NCI-H146 treated with DMSO at 0.1 percent for 48 hours (cell line): ENCODE measurements at regions not wholly inside any gene's neighbourhood (a gene's known extent, or its start where the extent isn't known, plus 50 kb on each side); places are given as distances from the start of the nearest gene placed in this dataset.

Source experiments
- DNase-seq: peaks from one replicate; lab custom pipeline; 2025; ENCODE audit not compliant: unreplicated experiment; lab: John Stamatoyannopoulos, UW

- DNase-seq = no peak
Observed at GRCh38 chr13:27673911-27674310, 52.2 kb downstream of the POLR1D start.

GRCh38 chr13:27678306-27679040 lies 56.8 kb downstream of the POLR1D start:
- no peak for DNase-seq

- no peak for DNase-seq
Observed at GRCh38 chr13:27679396-27679795, 57.7 kb downstream of the POLR1D start.

GRCh38 chr13:27679896-27680295 lies 58.2 kb downstream of the POLR1D start:
- DNase-seq = no peak

GRCh38 chr13:27680465-27680864 lies 58.8 kb downstream of the POLR1D start:
- no peak for DNase-seq

GRCh38 chr13:27691207-27691606 lies 69.5 kb downstream of the POLR1D start:
- no peak for DNase-seq

GRCh38 chr13:27696731-27697130 lies 75.0 kb downstream of the POLR1D start:
- DNase-seq = no peak

- no peak for DNase-seq
Observed at GRCh38 chr13:27699952-27700351, 78.3 kb downstream of the POLR1D start.

- no peak for DNase-seq
Observed at GRCh38 chr13:27704681-27705080, 83.0 kb downstream of the POLR1D start.

GRCh38 chr13:27708325-27708724 lies 84.0 kb upstream of the GSX1 start:
- no peak for DNase-seq

- DNase-seq = no peak
Observed at GRCh38 chr13:27709779-27710178, 82.5 kb upstream of the GSX1 start.

GRCh38 chr13:27712421-27712820 lies 79.9 kb upstream of the GSX1 start:
- DNase-seq = no peak

GRCh38 chr13:27713767-27714166 lies 78.5 kb upstream of the GSX1 start:
- no peak for DNase-seq

GRCh38 chr13:27721681-27722080 lies 70.6 kb upstream of the GSX1 start:
- DNase-seq = no peak

GRCh38 chr13:27728271-27728670 lies 64.0 kb upstream of the GSX1 start:
- peak; percentile 2 for DNase-seq

GRCh38 chr13:27730191-27730590 lies 62.1 kb upstream of the GSX1 start:
- DNase-seq = no peak
